ENCODE measurements at regions not wholly inside any gene's neighbourhood (a gene's known extent, or its start where the extent isn't known, plus 50 kb on each side); places are given as distances from the start of the nearest gene placed in this dataset.

DNA sequence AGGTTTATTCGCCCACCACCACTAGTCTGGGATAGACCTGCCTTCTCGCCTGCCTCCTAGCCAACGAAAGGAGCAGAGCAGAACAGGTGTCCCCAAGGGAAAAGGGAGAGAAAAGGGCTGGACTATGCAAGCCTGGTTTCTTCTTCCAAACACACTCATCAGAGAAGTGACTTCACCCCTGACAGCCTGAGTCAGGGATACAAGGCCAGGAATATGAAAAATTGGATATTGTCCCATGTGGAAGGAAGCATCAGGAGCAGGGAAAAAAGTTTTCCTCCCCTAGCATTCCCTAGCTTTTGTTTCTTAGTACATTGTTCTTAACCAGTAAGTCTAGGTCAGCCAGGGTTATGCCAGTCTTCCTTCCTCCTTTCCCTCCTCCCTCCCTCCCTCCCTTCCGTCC is 56.9 kb upstream of the TNRC6B start:
- H3K4me3 Mint-ChIP-seq (ENCODE audit: low read depth) = no peak overlapping the region
- no peak overlapping the region for H3K27ac Mint-ChIP-seq
- no peak for DNase-seq (ENCODE audit: low spot score)
- H3K27me3 Mint-ChIP-seq (ENCODE audit: low read depth) = no peaks in the 10 kb centered on the region
- peaks cover 11% of the 10 kb centered on the region for H3K36me3 Mint-ChIP-seq (ENCODE audit: low read depth)
- H3K9me3 Mint-ChIP-seq = no peaks in the 10 kb centered on the region
- peaks cover 31% of the 10 kb centered on the region for H3K4me1 Mint-ChIP-seq (ENCODE audit: low read depth)
- intact Hi-C loops (cut with micrococcal nuclease) = no loop called here

DNA sequence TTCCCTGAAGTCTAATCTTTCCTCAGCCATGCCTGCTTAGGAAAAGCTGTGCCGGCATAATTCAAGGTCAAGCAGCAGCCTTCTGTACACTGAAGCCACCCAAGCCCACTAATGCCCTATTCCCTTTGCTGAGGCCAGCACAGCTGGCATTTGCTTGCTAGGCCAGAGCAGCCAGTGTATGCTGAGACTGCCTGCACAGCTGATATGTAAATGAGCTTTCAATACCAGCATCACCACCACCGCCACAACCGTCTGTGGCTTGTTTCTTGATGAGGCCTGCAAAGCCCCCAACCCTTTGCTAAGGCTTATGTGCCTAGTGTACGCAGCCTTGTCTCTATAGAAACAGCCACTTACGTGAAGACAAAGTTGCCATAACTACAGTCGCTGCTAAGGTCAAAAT is 56.3 kb upstream of the TNRC6B start:
- Mint-ChIP-seq H3K27me3 (ENCODE audit: low read depth) (no peaks in the 10 kb centered on the region), H3K27ac (no peak overlapping the region), H3K9me3 (no peaks in the 10 kb centered on the region), H3K4me3 (ENCODE audit: low read depth) (no peak overlapping the region), H3K4me1 (ENCODE audit: low read depth) (peaks cover 25% of the 10 kb centered on the region), H3K36me3 (ENCODE audit: low read depth) (peaks cover 11% of the 10 kb centered on the region)
- no peak for DNase-seq (ENCODE audit: low spot score)
- intact Hi-C loops (cut with micrococcal nuclease) = no loop called here

DNA sequence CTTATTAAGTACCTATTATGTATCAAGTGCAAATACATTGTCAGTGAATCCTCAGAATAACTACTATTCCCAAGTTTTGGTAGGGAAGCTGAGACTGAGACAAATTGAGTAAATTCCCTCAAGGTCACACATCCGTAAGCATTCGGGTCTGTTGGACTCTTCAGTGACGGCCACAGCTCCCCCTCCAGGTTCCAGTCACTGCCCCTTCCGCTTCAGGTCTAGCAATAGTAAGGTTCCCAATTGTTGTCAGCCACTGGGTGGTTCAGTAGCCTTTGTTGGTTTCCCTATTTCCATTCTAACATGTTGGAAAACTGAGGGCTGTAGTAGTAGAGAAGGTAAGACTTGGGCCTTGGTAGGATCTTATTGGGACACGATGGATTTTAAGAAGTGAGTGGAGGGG is 54.9 kb upstream of the TNRC6B start:
- peaks cover 15% of the 10 kb centered on the region for H3K36me3 Mint-ChIP-seq (ENCODE audit: low read depth)
- H3K27ac Mint-ChIP-seq = peak overlapping the region; percentile 19
- no peak for DNase-seq (ENCODE audit: low spot score)
- H3K27me3 Mint-ChIP-seq (ENCODE audit: low read depth) = no peaks in the 10 kb centered on the region
- intact Hi-C loops (cut with micrococcal nuclease) = no loop called here
- H3K9me3 Mint-ChIP-seq = no peaks in the 10 kb centered on the region
- no peak overlapping the region for H3K4me3 Mint-ChIP-seq (ENCODE audit: low read depth)
- peaks cover 16% of the 10 kb centered on the region for H3K4me1 Mint-ChIP-seq (ENCODE audit: low read depth)

DNA sequence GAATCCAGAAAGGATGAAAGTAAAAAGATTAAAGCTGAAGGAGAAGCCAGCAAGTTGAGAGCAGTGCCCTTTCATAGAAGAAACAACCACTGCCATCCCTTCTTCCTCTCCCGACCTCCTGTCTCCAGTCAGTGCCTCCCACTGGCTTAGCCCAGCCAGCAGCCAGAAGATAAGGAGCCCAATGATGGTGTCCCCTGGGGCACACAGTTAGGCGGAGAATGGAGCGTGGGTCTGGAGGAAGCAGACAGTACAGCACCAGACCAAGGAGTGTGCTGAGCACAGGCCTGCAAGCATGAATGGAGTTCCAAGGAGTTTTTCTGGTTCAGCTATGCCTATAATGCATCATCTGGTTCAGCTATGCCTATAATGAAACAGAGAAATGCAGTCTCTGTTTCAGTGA is 54.3 kb upstream of the TNRC6B start:
- no peaks in the 10 kb centered on the region for H3K9me3 Mint-ChIP-seq
- H3K4me3 Mint-ChIP-seq (ENCODE audit: low read depth) = no peak overlapping the region
- DNase-seq (ENCODE audit: low spot score) = no peak
- H3K4me1 Mint-ChIP-seq (ENCODE audit: low read depth) = peaks cover 14% of the 10 kb centered on the region
- H3K27ac Mint-ChIP-seq = no peak overlapping the region
- intact Hi-C loops (cut with micrococcal nuclease) = no loop called here
- H3K27me3 Mint-ChIP-seq (ENCODE audit: low read depth) = no peaks in the 10 kb centered on the region
- H3K36me3 Mint-ChIP-seq (ENCODE audit: low read depth) = peaks cover 15% of the 10 kb centered on the region

All from activated T-helper 2 cell treated with anti-CD3 and anti-CD28 coated beads, Interferon-gamma antibody, Interleukin-2, Interleukin-4, amounts not matched to agents 10 μg/mL and 5 μg/mL and 100 μg/mL, durations not matched to agents 14 hours and 24 hours and 36 hours (primary cell).